ENCODE measurements at regions not wholly inside any gene's neighbourhood (a gene's known extent, or its start where the extent isn't known, plus 50 kb on each side); places are given as distances from the start of the nearest gene placed in this dataset.
A peak's percentile ranks its signal among the peaks of the same experiment; 100 is the strongest.

DNA sequence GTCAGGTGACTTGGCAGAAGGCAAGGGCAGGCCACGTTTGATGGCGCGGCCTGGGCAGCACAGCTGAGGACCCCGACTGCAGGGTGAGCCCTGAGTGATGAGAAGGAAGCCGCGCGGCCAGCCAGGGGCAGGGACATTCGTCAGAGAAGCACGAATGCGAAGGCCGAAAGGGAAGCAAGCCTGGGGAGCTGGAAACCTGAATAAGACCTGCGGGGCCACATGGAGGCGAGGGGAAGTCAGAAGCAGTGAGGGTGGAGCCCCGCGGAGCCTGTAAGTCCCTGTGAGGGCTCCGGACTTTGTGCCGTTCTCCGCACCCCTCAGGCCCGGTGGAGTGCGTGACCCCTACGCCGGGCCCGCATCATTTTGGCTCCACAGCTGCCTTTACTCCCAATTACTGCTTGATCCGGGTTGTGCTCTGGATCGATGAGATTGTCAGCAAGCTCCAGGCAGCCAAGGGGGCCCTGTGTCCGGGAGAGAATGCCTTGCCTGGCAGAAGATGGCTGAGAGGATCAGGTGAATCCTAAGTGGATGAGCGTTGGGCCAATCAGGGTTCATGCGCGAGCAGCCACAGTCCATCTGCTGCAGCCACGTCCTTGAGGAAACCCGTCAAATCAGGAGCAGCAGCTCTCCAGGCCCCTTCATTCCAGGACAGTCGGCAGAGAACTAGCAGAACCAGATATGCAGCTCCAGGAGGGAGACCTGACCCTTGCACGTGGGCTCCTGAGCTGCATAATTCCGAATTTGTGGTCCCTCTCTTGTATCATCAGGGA lies 293.3 kb upstream of the SHH start:
- Mint-ChIP-seq H3K4me3 (ENCODE audit: unreplicated experiment) (no peak overlapping the region), H3K27ac (ENCODE audit: unreplicated experiment) (no peak overlapping the region), H3K9me3 (ENCODE audit: unreplicated experiment) (no peaks in the 10 kb centered on the region), H3K36me3 (ENCODE audit: insufficient read depth, unreplicated experiment) (no peaks in the 10 kb centered on the region), H3K4me1 (ENCODE audit: low read depth, unreplicated experiment) (no peaks in the 10 kb centered on the region), H3K27me3 (ENCODE audit: insufficient read depth, unreplicated experiment) (no peaks in the 10 kb centered on the region)
- TF ChIP-seq, protein P1, sequence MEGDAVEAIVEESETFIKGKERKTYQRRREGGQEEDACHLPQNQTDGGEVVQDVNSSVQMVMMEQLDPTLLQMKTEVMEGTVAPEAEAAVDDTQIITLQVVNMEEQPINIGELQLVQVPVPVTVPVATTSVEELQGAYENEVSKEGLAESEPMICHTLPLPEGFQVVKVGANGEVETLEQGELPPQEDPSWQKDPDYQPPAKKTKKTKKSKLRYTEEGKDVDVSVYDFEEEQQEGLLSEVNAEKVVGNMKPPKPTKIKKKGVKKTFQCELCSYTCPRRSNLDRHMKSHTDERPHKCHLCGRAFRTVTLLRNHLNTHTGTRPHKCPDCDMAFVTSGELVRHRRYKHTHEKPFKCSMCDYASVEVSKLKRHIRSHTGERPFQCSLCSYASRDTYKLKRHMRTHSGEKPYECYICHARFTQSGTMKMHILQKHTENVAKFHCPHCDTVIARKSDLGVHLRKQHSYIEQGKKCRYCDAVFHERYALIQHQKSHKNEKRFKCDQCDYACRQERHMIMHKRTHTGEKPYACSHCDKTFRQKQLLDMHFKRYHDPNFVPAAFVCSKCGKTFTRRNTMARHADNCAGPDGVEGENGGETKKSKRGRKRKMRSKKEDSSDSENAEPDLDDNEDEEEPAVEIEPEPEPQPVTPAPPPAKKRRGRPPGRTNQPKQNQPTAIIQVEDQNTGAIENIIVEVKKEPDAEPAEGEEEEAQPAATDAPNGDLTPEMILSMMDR (IDR thresholded peaks at IDR 0.05; ENCODE audit: insufficient read depth in 1 of 2, low read depth in 1 of 2, low read length in 1 of 2, severe bottlenecking in 1 of 2, unreplicated experiment in 1 of 2), result no peak
- Histone ChIP-seq H3K27me3 (replicated peaks; ENCODE audit: control insufficient read depth, insufficient read depth, low read length) (no peaks in the 10 kb centered on the region), H3K36me3 (ENCODE audit: control insufficient read depth, insufficient read depth, low read length) (no peaks in the 10 kb centered on the region), H3K9me3 (no peaks in the 10 kb centered on the region), H3K4me1 (no peaks in the 10 kb centered on the region), H3K4me3 (ENCODE audit: low read depth, low read length) (no peak overlapping the region)
- DNase-seq, result peak; percentile 24 to 33
- CTCF ChIA-PET, result no interaction called here
- POLR2A ChIA-PET, result no interaction called here
- intact Hi-C loops (cut with micrococcal nuclease; ENCODE audit: unreplicated experiment), result no loop called here
- BruUV-seq (replicated peaks), result no TSS peak

DNA sequence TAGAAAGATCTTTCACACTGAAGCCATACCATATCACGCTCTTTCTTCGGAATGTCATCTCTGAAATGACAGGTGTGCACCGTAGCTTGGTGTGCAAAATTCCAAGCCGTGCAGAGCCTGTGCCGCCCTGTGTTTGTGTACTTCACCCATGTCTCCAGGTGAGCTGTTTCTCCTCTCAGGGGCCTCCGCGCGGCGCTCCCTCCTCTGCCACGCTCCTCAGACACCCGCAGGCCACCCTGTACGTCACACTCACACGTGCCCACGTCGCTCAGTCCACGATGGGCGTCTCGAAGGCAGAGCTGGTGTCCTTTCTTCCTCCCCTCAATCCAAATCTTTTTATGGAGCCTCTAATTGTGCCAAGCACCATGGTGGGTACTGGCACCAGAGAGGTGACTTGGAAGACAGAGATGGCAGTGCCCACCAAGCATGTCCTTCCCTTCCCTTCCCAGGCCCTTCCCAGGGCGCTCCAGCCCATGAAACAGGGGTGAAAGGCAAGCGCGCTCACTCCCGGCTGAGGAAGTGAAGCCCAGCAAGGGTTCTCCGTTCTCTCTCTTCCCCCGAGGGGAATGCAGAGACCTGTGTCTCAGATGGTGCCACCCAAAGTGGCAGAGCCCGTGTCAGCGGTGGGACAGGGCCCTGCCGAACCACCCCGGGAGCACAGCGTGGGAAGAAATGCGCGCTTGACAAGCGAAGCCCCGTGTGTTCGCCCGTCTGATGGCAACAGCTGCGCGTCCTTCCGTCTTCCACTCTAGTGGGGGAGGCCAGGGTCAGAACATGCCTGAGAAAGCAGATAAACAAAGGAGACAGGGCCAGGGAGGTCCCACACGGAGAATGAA lies 292.5 kb upstream of the SHH start:
- Mint-ChIP-seq H3K4me1 (ENCODE audit: low read depth, unreplicated experiment) (no peaks in the 10 kb centered on the region), H3K36me3 (ENCODE audit: insufficient read depth, unreplicated experiment) (no peaks in the 10 kb centered on the region), H3K9me3 (ENCODE audit: unreplicated experiment) (no peaks in the 10 kb centered on the region), H3K27me3 (ENCODE audit: insufficient read depth, unreplicated experiment) (no peaks in the 10 kb centered on the region), H3K27ac (ENCODE audit: unreplicated experiment) (no peak overlapping the region), H3K4me3 (ENCODE audit: unreplicated experiment) (no peak overlapping the region)
- Histone ChIP-seq H3K4me1 (no peaks in the 10 kb centered on the region), H3K9me3 (no peaks in the 10 kb centered on the region), H3K36me3 (ENCODE audit: control insufficient read depth, insufficient read depth, low read length) (no peaks in the 10 kb centered on the region), H3K4me3 (ENCODE audit: low read depth, low read length) (no peak overlapping the region), H3K27me3 (replicated peaks; ENCODE audit: control insufficient read depth, insufficient read depth, low read length) (no peaks in the 10 kb centered on the region)
- CTCF ChIA-PET, result no interaction called here
- intact Hi-C loops (cut with micrococcal nuclease; ENCODE audit: unreplicated experiment), result no loop called here
- peak in 1 of 2 experiments; percentile 23 for DNase-seq
- POLR2A ChIA-PET, result no interaction called here
- TF ChIP-seq, protein P1 (IDR thresholded peaks at IDR 0.05; ENCODE audit: insufficient read depth in 1 of 2, low read depth in 1 of 2, low read length in 1 of 2, severe bottlenecking in 1 of 2, unreplicated experiment in 1 of 2), result no peak
- no TSS peak for BruUV-seq (replicated peaks)

DNA sequence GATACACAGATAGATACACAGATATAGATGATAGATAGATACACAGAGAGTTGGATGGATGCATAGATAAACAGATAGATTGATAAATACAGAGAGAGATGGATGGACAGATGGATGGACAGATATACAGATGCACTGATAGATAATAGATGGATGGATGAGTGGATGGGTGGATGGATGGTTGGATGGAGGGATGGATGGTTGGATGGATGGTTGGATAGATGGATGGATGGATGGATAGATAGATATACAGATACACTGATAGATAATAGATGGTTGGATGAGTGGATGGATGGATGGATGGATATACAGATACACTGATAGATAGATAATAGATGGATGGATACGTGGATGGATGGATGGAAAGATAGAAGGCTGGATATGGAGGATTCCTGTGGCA lies 290.0 kb upstream of the SHH start:
- no peaks in the 10 kb centered on the region for H3K27me3 Mint-ChIP-seq (ENCODE audit: insufficient read depth, unreplicated experiment)
- H3K9me3 Mint-ChIP-seq (ENCODE audit: unreplicated experiment), result no peaks in the 10 kb centered on the region
- no peak overlapping the region for H3K4me3 ChIP-seq (ENCODE audit: low read depth, low read length)
- intact Hi-C loops (cut with micrococcal nuclease; ENCODE audit: unreplicated experiment), result no loop called here
- H3K4me1 Mint-ChIP-seq (ENCODE audit: low read depth, unreplicated experiment), result no peaks in the 10 kb centered on the region
- no peaks in the 10 kb centered on the region for H3K36me3 ChIP-seq (ENCODE audit: control insufficient read depth, insufficient read depth, low read length)
- no peak overlapping the region for H3K27ac Mint-ChIP-seq (ENCODE audit: unreplicated experiment)
- CTCF ChIA-PET, result no interaction called here
- POLR2A ChIA-PET, result no interaction called here
- no peaks in the 10 kb centered on the region for H3K4me1 ChIP-seq
- TF ChIP-seq, protein P1 (IDR thresholded peaks at IDR 0.05; ENCODE audit: insufficient read depth in 1 of 2, low read depth in 1 of 2, low read length in 1 of 2, severe bottlenecking in 1 of 2, unreplicated experiment in 1 of 2), result no peak
- H3K27me3 ChIP-seq (replicated peaks; ENCODE audit: control insufficient read depth, insufficient read depth, low read length), result no peaks in the 10 kb centered on the region
- H3K4me3 Mint-ChIP-seq (ENCODE audit: unreplicated experiment), result no peak overlapping the region
- BruUV-seq (replicated peaks), result no TSS peak
- H3K9me3 ChIP-seq, result no peaks in the 10 kb centered on the region
- H3K36me3 Mint-ChIP-seq (ENCODE audit: insufficient read depth, unreplicated experiment), result no peaks in the 10 kb centered on the region
- no peak for DNase-seq
